BJ (cell line): ENCODE measurements at regions not wholly inside any gene's neighbourhood (a gene's known extent, or its start where the extent isn't known, plus 50 kb on each side); places are given as distances from the start of the nearest gene placed in this dataset.

Experiments
- CTCF ChIA-PET: fragments of 350-600 bp; formaldehyde crosslinking; extraction: SDS; loops from one replicate; lab custom pipeline; 2021; ENCODE audit warnings: antibody characterized with exemption, inconsistent platforms; lab: Yijun Ruan, JAX
- POLR2A ChIA-PET: fragments of 300-600 bp; sonication (Branson Sonifier 250); formaldehyde crosslinking; extraction: SDS; loops from one replicate; lab custom pipeline; 2021; ENCODE audit warnings: antibody characterized with exemption; lab: Charles Lee
- DNase-seq: peaks from one replicate; pipeline ENCODE4 v3.0.0-alpha.2; 2011; ENCODE audit warnings: low read depth
- H3K27me3 ChIP-seq: 2 replicates; pipeline ENCODE4 v1.6.0; 2011; ENCODE audit warnings: low read length; ENCODE audit not compliant: control insufficient read depth, insufficient read depth
- H3K36me3 ChIP-seq: 2 replicates; pipeline ENCODE4 v1.5.1; 2011; ENCODE audit warnings: low read length; ENCODE audit not compliant: control insufficient read depth, insufficient read depth
- H3K4me3 ChIP-seq: 2 replicates; pipeline ENCODE4 v1.5.1; 2011; ENCODE audit warnings: low read depth, mild to moderate bottlenecking, control low read depth, low read length
- CTCF ChIP-seq: IDR thresholded peaks from 2 replicates; pipeline ENCODE4 v1.5.1; 2011; ENCODE audit warnings: low read depth, mild to moderate bottlenecking, control low read depth, inconsistent platforms, low read length, moderate library complexity; ENCODE audit not compliant: insufficient read depth

DNA sequence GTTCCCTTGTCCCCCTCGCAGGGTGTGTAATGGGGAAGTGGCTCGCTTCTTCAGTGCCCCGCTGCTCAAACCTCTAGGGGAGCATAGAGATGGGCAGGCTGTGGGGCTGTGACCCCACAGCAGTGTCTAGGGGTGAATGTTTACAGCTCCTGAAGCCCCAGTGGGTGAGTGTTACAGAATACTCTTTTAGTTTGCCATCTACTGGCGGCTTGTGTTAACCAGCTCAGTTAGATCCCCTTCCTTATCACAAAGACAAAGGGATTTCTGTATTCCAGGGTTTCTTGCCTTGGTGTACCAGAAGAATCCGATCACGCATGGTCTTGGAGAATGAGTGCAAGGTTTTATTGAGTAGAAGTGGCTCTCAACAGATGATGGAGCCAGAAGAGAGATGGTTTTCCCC, 108.1 kb upstream of the IQCM start:
- no peak for TF ChIP-seq CTCF
- H3K4me3 ChIP-seq, result no peak overlapping the region
- POLR2A ChIA-PET, result no interaction called here
- CTCF ChIA-PET, result interaction anchor here (1.0 kb wide), 1 partner anchor 8 kb away, joined by 3 read pairs; no protein-coding TSS in a partner anchor
- no peak for DNase-seq
- H3K36me3 ChIP-seq, result no peaks in the 10 kb centered on the region
- no peaks in the 10 kb centered on the region; the same call in 1 of the 2 replicates for H3K27me3 ChIP-seq

- CTCF ChIA-PET, result interaction anchor here (1.7 kb wide), 1 partner anchor 15 kb away, joined by 3 read pairs; no protein-coding TSS in a partner anchor
Observed at GRCh38 chr4:149927514-149927913, 111.9 kb upstream of the IQCM start.

GRCh38 chr4:149928507-149928906, 112.9 kb upstream of the IQCM start:
- ChIA-PET POLR2A (no interaction called here), CTCF (interaction anchor here (1.0 to 1.7 kb wide), 2 partner anchors 16 to 23 kb away, joined by 3 read pairs; no protein-coding TSS in a partner anchor)

More at GRCh38 chr4:149927514-149927913, 111.9 kb upstream of the IQCM start:
- no peak for TF ChIP-seq CTCF
- Histone ChIP-seq H3K36me3 (no peaks in the 10 kb centered on the region), H3K4me3 (no peak overlapping the region), H3K27me3 (no peaks in the 10 kb centered on the region; the same call in 1 of the 2 replicates)
- no peak for DNase-seq
- POLR2A ChIA-PET, result no interaction called here

GRCh38 chr4:149931431-149931830, 115.8 kb upstream of the IQCM start:
- Histone ChIP-seq H3K27me3 (no peaks in the 10 kb centered on the region; the same call in 1 of the 2 replicates), H3K36me3 (no peaks in the 10 kb centered on the region), H3K4me3 (no peak overlapping the region)
- no peak for TF ChIP-seq CTCF
- DNase-seq, result no peak
- ChIA-PET POLR2A (no interaction called here), CTCF (no interaction called here)

More at GRCh38 chr4:149928507-149928906, 112.9 kb upstream of the IQCM start:
- no peak for DNase-seq
- Histone ChIP-seq H3K27me3 (no peaks in the 10 kb centered on the region; the same call in 1 of the 2 replicates), H3K36me3 (no peaks in the 10 kb centered on the region), H3K4me3 (no peak overlapping the region)
- TF ChIP-seq CTCF, result no peak

DNA sequence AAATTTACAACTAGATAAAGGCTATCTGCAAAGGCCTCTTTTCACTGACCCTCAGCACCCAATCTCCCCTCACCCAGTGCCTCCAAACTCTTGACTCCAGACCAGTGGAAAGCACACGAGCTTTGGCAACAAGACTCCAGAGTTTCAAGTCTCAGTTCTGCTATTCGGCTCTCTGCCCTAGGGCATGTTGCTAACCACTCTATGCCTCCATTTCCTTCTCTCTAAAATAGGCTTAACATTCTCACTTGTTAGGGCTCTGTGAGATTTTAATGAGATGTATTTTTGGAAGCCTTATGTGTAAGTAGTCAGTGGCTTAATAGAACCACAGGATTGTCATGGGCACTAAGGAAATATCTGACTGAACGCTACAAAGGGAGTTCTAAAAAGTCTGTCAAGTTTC, 116.5 kb upstream of the IQCM start:
- Histone ChIP-seq H3K36me3 (no peaks in the 10 kb centered on the region), H3K27me3 (no peaks in the 10 kb centered on the region; the same call in 1 of the 2 replicates), H3K4me3 (no peak overlapping the region)
- DNase-seq, result no peak
- POLR2A ChIA-PET, result no interaction called here
- CTCF ChIA-PET, result no interaction called here
- no peak for TF ChIP-seq CTCF
